H9 (cell line): ENCODE measurements at regions not wholly inside any gene's neighbourhood (a gene's known extent, or its start where the extent isn't known, plus 50 kb on each side); places are given as distances from the start of the nearest gene placed in this dataset.

ENCODE experiments used
- DNase-seq: peaks from one replicate; pipeline ENCODE4 v3.0.0-alpha.2; 2017
- H2AFZ ChIP-seq: one replicate; pipeline ENCODE4 v1.6.1; 2013; ENCODE audit warnings: mild to moderate bottlenecking, low read length, control low read depth, moderate library complexity
- H2AK5ac ChIP-seq: 2 replicates; pipeline ENCODE4 v1.6.1; 2013; ENCODE audit warnings: low read length, control low read depth, mixed read lengths; ENCODE audit not compliant: insufficient read length
- H2BK120ac ChIP-seq: one replicate; pipeline ENCODE4 v1.6.1; 2013; ENCODE audit warnings: low read depth, mild to moderate bottlenecking, low read length, control low read depth, inconsistent platforms; ENCODE audit not compliant: poor library complexity, severe bottlenecking
- H2BK12ac ChIP-seq: 2 replicates; pipeline ENCODE4 v1.6.1; 2013; ENCODE audit warnings: low read length, control low read depth, mixed read lengths, low read depth; ENCODE audit not compliant: insufficient read length
- H2BK15ac ChIP-seq: 2 replicates; pipeline ENCODE4 v1.6.1; 2013; ENCODE audit warnings: low read depth, low read length, control low read depth
- H2BK20ac ChIP-seq: one replicate; pipeline ENCODE4 v1.6.1; 2013; ENCODE audit warnings: low read depth, mild to moderate bottlenecking, low read length, control low read depth, inconsistent platforms; ENCODE audit not compliant: poor library complexity, severe bottlenecking
- H2BK5ac ChIP-seq: 2 replicates; pipeline ENCODE4 v1.6.1; 2013; ENCODE audit warnings: low read length, control low read depth, mixed read lengths; ENCODE audit not compliant: insufficient read length
- H3K14ac ChIP-seq: 2 replicates; pipeline ENCODE4 v1.6.1; 2013; ENCODE audit warnings: low read length, control low read depth; ENCODE audit not compliant: insufficient read depth
- H3K18ac ChIP-seq: 2 replicates; pipeline ENCODE4 v1.6.1; 2013; ENCODE audit warnings: low read depth, mild to moderate bottlenecking, mixed read lengths, low read length, control low read depth; ENCODE audit not compliant: insufficient read length
- H3K23ac ChIP-seq: 2 replicates; pipeline ENCODE4 v1.6.1; 2013; ENCODE audit warnings: low read length, control low read depth, mixed read lengths, low read depth; ENCODE audit not compliant: insufficient read length
- H3K23me2 ChIP-seq: 2 replicates; pipeline ENCODE4 v1.6.1; 2013; ENCODE audit warnings: low read depth, mild to moderate bottlenecking, mixed read lengths, low read length, control low read depth; ENCODE audit not compliant: insufficient read length, poor library complexity, severe bottlenecking
- H3K27ac ChIP-seq: 2 replicates; pipeline ENCODE4 v1.5.1; 2013; ENCODE audit warnings: low read length, control low read depth, mixed read lengths, low read depth; ENCODE audit not compliant: insufficient read length
- H3K27me3 ChIP-seq: 2 replicates; pipeline ENCODE4 v1.6.1; 2013; ENCODE audit warnings: low read length, control low read depth, inconsistent platforms; ENCODE audit not compliant: insufficient read depth
- H3K4ac ChIP-seq: 2 replicates; pipeline ENCODE4 v1.6.1; 2013; ENCODE audit warnings: low read depth, mild to moderate bottlenecking, control low read depth, inconsistent platforms, low read length, moderate library complexity
- H3K4me1 ChIP-seq: 2 replicates; pipeline ENCODE4 v1.6.1; 2013; ENCODE audit warnings: low read length, control low read depth, inconsistent platforms; ENCODE audit not compliant: insufficient read depth
- H3K4me2 ChIP-seq: 2 replicates; pipeline ENCODE4 v1.6.1; 2013; ENCODE audit warnings: low read length, control low read depth, mixed read lengths; ENCODE audit not compliant: insufficient read length, insufficient read depth
- H3K56ac ChIP-seq: 2 replicates; pipeline ENCODE4 v1.6.1; 2013; ENCODE audit warnings: low read depth, mild to moderate bottlenecking, mixed read lengths, low read length, control low read depth; ENCODE audit not compliant: insufficient read length
- H3K79me1 ChIP-seq: 2 replicates; pipeline ENCODE4 v1.6.1; 2013; ENCODE audit warnings: low read depth, mild to moderate bottlenecking, moderate library complexity, low read length, control low read depth, inconsistent platforms; ENCODE audit not compliant: insufficient read depth, poor library complexity, severe bottlenecking
- H3K79me2 ChIP-seq: 2 replicates; pipeline ENCODE4 v1.6.1; 2013; ENCODE audit warnings: low read length, control low read depth, inconsistent platforms; ENCODE audit not compliant: insufficient read depth
- H3K9ac ChIP-seq: 2 replicates; pipeline ENCODE4 v1.6.1; 2013; ENCODE audit warnings: low read length, control low read depth, mixed read lengths; ENCODE audit not compliant: insufficient read length; ENCODE audit errors: extremely low read depth
- H3K9me3 ChIP-seq: one replicate; pipeline ENCODE4 v1.6.1; 2013; ENCODE audit warnings: low read depth, low read length, inconsistent platforms; ENCODE audit not compliant: control insufficient read depth
- H3T11ph ChIP-seq: one replicate; pipeline ENCODE4 v1.6.1; 2013; ENCODE audit warnings: mild to moderate bottlenecking, low read length, control low read depth, inconsistent platforms
- H4K20me1 ChIP-seq: one replicate; pipeline ENCODE4 v1.6.1; 2013; ENCODE audit not compliant: control insufficient read depth, insufficient read length, insufficient read depth
- H4K5ac ChIP-seq: 2 replicates; pipeline ENCODE4 v1.6.1; 2013; ENCODE audit warnings: low read depth, mild to moderate bottlenecking, mixed read lengths, low read length, control low read depth; ENCODE audit not compliant: insufficient read length
- H4K8ac ChIP-seq: replicated peaks from 2 replicates; pipeline ENCODE4 v1.6.1; 2013; ENCODE audit warnings: low read length, control low read depth, mixed read lengths, low read depth; ENCODE audit not compliant: insufficient read length
- H4K91ac ChIP-seq: 2 replicates; pipeline ENCODE4 v1.6.1; 2013; ENCODE audit warnings: low read depth, mild to moderate bottlenecking, moderate library complexity, mixed read lengths, low read length, control low read depth; ENCODE audit not compliant: insufficient read length
- H3K27ac Mint-ChIP-seq, 3 experiments: 2 replicates in 2 of 3; 3 replicates in 1 of 3; pipeline ENCODE4 v1.8.0; 2020 to 2021; ENCODE audit warnings: mixed read lengths in 3 of 3, mild to moderate bottlenecking in 1 of 3, moderate library complexity in 1 of 3
- H3K27me3 Mint-ChIP-seq: 2 replicates; pipeline ENCODE4 v1.8.0; 2021; ENCODE audit warnings: low read depth, mild to moderate bottlenecking, moderate library complexity, mixed read lengths
- H3K36me3 Mint-ChIP-seq, 3 experiments: 2 replicates in 2 of 3; 3 replicates in 1 of 3; pipeline ENCODE4 v1.8.0; 2020 to 2021; ENCODE audit warnings: low read depth in 3 of 3, mixed read lengths in 3 of 3; ENCODE audit not compliant: insufficient read depth in 1 of 3
- H3K4me1 Mint-ChIP-seq, 2 experiments: 2 replicates each; pipeline ENCODE4 v1.8.0; 2020; ENCODE audit warnings: mixed read lengths in 2 of 2
- H3K4me3 Mint-ChIP-seq, 2 experiments: 2 replicates in 1 of 2; 3 replicates in 1 of 2; pipeline ENCODE4 v1.8.0; 2020 to 2021; ENCODE audit warnings: mild to moderate bottlenecking in 2 of 2, mixed read lengths in 2 of 2, moderate library complexity in 1 of 2
- H3K9me3 Mint-ChIP-seq, 2 experiments: 2 replicates in 1 of 2; 3 replicates in 1 of 2; pipeline ENCODE4 v1.8.0; 2020; ENCODE audit warnings: mild to moderate bottlenecking in 2 of 2, mixed read lengths in 2 of 2, moderate library complexity in 1 of 2
- WGBS: extraction: QIAGEN DNeasy Blood & Tissue Kit; methylation state at CpG from one replicate; pipeline ENCODE4 v1.1.7; 2013; ENCODE audit warnings: missing lambda C conversion rate, low lambda C conversion rate, mixed read lengths; ENCODE audit not compliant: insufficient read length; ENCODE audit errors: extremely low coverage; 5-methylcytosine and 5-hydroxymethylcytosine counted together
- TF ChIP-seq, protein P1 (sequence below): fragments of 200-600 bp; sonication (generic); conservative IDR thresholded peaks from 3 replicates; pipeline ENCODE4 v1.8.0; 2021; ENCODE audit warnings: antibody characterized with exemption, mild to moderate bottlenecking

DNA sequence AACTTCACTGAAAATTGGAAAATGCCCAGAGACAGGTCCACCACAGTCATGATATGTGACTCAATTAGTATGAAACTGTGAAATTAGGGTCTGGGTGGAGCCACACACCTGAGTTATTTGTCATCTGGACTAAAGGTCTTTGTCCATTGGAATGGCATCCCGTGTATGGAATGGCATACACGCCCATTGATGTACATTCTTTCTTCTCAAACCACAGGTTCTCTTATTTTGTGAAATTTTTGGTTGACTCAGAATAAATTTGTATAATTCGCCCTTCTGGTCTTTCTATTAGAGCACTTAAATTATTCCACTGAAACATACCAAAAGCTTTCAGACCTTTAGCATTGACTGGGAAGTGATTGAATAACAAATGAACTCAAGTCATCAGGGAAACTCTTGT is 66.8 kb upstream of the UBE2E1 start:
- H3K27me3 ChIP-seq: peaks cover 14% of the 10 kb centered on the region; the same call in 1 of the 2 replicates
- H3K27me3 Mint-ChIP-seq: peaks cover 36% of the 10 kb centered on the region
- DNase-seq: no peak
- H2AK5ac ChIP-seq: no peak overlapping the region
- H3K9ac ChIP-seq: no peak overlapping the region
- H2BK5ac ChIP-seq: no peak overlapping the region
- H3K36me3 Mint-ChIP-seq: no peaks in the 10 kb centered on the region
- H3K4ac ChIP-seq: no peak overlapping the region
- TF ChIP-seq, protein P1, sequence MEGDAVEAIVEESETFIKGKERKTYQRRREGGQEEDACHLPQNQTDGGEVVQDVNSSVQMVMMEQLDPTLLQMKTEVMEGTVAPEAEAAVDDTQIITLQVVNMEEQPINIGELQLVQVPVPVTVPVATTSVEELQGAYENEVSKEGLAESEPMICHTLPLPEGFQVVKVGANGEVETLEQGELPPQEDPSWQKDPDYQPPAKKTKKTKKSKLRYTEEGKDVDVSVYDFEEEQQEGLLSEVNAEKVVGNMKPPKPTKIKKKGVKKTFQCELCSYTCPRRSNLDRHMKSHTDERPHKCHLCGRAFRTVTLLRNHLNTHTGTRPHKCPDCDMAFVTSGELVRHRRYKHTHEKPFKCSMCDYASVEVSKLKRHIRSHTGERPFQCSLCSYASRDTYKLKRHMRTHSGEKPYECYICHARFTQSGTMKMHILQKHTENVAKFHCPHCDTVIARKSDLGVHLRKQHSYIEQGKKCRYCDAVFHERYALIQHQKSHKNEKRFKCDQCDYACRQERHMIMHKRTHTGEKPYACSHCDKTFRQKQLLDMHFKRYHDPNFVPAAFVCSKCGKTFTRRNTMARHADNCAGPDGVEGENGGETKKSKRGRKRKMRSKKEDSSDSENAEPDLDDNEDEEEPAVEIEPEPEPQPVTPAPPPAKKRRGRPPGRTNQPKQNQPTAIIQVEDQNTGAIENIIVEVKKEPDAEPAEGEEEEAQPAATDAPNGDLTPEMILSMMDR: no peak
- no peak overlapping the region for H2AFZ ChIP-seq
- no peak overlapping the region for H3K4me2 ChIP-seq
- H2BK12ac ChIP-seq: no peak overlapping the region
- no peak overlapping the region for H4K91ac ChIP-seq
- no peak overlapping the region for H2BK15ac ChIP-seq
- H3T11ph ChIP-seq: no peak overlapping the region
- H3K23ac ChIP-seq: no peak overlapping the region
- no peaks in the 10 kb centered on the region for H3K79me2 ChIP-seq
- no peak overlapping the region for H2BK20ac ChIP-seq
- no peak overlapping the region for H3K14ac ChIP-seq
- no peak overlapping the region for H3K56ac ChIP-seq
- no peak overlapping the region for H4K8ac ChIP-seq
- peaks cover 3% of the 10 kb centered on the region for H3K23me2 ChIP-seq
- no peak overlapping the region for H3K18ac ChIP-seq
- H2BK120ac ChIP-seq: no peak overlapping the region
- H3K9me3 Mint-ChIP-seq: no peaks in the 10 kb centered on the region; a peak in 2 of 5 replicates
- H3K4me1 ChIP-seq: peaks cover 15% of the 10 kb centered on the region
- no peaks in the 10 kb centered on the region for H4K20me1 ChIP-seq
- whole genome bisulfite sequencing: no CpG with 5 or more reads among the region's 3 CpGs
- no peak overlapping the region for H4K5ac ChIP-seq
- H3K27ac ChIP-seq: no peak overlapping the region
- no peak overlapping the region; a peak in 1 of 7 replicates for H3K27ac Mint-ChIP-seq
- H3K79me1 ChIP-seq: no peaks in the 10 kb centered on the region
- H3K4me1 Mint-ChIP-seq: peaks cover 56 to 71% of the 10 kb centered on the region in 2 experiments
- no peaks in the 10 kb centered on the region for H3K9me3 ChIP-seq
- no peak overlapping the region for H3K4me3 Mint-ChIP-seq
